ENCODE measurements at regions not wholly inside any gene's neighbourhood (a gene's known extent, or its start where the extent isn't known, plus 50 kb on each side); places are given as distances from the start of the nearest gene placed in this dataset.

DNA sequence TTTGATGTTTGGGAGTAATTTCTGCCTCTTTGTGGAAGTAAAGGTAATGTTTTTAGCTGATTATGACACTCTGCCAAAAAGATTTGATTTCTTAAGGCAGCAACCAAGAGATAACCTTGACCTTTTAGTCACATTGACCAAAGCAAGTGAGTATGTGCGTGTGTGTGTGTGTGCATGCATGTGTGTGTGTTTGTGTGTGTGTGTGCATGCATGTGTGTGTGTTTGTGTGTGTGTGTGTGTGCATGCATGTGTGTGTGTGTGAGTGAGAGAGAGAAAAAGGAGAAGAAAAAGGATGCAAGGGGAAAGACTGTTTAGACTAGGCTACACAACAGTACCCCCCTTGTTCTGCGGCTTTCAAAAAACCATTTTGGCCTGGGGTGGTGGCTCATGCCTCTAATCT, 88.1 kb upstream of the NPVF start:
- DNase-seq: no peak

DNA sequence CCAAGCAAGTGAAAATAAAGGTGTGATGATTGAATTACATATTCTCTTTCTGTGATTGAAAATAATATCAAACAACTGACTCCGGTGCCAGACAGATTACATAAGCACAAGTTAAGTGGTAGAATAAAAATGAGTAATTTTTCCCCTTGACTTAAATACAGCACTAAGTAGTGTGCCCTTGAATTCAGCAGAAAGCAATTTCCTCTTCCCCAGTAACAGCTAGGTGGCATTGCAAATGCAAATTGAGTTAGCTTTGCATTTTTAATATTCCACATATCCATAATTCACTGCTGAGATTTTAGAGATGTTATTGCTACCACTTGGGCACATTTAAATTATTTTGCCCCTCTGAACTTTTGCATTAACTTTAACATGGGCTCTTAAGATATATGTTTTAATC, 89.8 kb upstream of the NPVF start:
- no peak for DNase-seq

DNA sequence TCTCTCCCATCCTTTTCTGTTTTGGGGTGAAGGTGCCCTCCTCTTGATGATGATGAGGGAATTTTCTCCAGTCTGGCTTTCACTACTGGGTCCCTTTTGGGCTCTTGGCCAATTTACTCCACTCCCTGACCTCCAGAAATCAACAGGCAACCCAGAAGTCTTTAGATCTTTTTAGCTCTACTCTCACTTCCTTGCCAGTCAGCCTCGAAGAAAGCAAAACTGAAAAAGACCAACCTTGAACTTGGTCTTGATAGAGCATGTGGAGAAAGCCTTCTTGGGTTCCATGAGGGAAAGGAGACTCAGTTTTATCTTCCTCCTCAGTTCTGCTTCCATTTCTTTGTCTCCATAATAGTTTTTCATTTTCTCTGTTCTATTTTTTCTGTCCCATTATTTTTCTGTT, 91.4 kb upstream of the NPVF start:
- no peak for DNase-seq

DNA sequence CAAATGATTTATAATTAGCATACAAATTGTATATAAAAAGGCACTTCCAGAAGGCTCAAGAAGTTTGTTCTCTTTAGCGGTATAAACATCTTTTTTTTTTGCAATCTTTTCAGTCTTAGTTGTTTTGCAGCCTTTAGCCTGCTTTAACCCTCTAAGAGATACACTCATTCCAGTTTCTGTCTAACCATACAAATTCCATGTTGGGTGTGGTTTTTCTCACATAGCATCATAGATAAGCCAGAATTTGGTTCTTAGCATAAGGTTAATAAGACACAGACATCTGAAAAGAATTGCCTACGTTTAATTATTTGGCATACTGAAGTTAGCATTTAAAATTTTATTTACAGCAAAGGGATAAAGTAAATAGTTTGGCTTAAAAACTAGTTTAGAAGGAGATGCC, 92.5 kb upstream of the NPVF start:
- no peak for DNase-seq

DNA sequence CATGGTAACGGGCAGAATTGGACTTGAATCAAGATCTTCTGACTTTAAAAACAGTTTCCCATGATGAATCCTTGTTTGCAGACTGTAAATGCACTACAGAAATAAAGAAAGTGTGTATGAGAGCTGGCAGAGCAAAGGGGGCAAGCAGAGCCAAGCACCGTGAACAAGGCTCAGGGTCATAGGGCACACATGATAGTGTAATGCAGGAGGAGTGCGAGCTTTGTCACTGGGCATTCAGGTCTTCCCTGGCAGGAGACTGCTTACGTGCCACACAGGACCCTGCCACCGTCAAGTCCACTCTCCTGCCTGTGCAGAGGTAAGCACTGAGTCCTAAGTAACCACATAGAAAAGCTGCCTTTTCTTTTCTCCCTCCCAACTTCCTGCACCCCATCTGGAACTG, 93.1 kb upstream of the NPVF start:
- DNase-seq: no peak

DNA sequence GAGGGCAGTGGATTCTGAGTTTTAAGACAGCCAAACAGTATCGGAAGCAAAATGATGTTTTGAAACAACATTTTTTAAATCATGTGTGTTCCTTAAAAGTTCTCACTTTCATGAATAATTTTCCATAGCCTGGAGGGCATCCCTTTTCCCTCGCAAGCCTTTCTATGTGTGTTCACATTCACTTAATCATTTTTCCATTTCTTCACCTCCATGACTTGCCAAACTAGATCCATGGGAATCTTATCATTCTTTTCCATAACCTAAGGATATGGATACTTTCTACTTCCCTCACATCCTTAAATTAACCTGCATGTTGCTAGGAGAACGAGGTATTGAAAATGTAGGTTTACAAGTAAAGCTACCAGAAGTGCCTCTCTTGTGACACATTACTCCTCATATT, 94.2 kb upstream of the NPVF start:
- DNase-seq: no peak

DNA sequence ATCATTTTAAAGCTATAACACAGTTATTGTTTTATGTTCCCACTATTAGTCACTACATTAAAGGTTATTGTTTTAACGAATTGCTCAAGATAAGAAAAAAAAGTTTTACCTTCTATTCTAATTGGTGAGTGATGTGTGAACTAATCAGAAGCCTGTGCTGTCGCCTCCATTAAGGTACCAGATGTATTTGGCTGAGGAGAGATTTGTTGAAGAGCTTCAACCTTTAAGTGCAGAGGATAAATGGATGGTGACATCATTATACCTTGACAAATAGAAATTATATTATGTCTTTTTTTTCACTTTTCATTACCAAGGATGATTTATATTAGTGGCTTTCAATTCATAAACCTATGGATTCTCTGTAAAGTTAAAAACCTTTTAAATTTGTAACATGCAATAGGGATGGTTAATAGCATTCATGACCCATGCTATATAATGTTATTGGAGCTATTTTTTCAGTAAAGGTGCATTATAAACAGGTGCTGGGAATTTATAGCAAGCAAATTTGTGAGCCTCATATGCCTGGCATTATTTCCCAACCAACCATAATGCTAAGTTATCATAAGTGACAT, 97.0 kb upstream of the NPVF start:
- no peak for DNase-seq

DNA sequence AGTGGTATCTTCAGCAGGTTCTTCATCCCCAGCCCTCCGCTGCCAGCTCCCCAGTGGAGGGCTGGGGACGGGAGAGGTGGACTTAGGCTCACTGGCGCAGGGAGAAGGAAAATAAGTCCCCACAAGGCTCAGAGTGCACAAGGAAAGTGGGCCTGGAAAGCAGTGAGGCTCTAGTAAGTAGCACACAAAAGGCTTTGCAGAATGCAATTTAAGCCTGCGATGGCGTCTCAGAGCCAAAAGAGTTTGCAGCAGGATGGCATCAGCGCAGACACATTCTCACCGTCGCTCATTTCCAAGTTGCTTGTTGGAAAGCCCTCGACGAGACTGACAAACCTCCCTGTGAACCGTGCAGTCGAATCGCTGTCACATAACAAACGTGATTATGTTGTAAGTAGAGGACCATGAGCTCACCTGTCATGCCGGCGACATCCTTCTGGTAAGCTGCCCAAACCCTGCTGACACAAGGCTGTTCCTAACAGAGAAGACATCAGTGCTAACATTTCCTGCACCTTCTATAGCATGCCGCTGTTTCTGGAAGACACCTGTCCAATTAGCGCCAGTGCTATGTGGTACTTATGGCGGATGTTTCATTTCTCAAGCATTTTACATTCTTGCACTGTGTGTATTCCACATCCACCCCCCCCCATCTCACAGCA, 98.3 kb upstream of the NPVF start:
- DNase-seq: no peak

DNA sequence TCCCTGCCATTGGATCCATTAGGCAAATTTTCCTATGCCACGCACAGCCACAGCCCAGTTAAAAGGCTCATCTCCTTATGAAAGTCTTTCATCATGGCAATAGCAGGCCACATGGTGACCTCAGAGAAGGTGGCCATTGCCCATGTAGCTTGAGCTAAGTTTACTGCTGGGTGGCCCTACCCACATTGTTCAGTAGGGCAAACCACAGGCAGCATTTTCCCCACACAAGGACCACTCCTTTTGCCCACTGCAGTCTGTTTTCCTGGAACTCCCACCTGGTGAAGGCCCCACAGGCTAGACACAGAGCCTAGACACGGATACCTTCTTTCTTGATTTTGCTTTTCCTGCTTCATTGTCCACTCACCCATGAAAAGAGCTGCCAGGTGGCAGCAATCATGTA, 101.5 kb upstream of the NPVF start:
- no peak for DNase-seq

DNA sequence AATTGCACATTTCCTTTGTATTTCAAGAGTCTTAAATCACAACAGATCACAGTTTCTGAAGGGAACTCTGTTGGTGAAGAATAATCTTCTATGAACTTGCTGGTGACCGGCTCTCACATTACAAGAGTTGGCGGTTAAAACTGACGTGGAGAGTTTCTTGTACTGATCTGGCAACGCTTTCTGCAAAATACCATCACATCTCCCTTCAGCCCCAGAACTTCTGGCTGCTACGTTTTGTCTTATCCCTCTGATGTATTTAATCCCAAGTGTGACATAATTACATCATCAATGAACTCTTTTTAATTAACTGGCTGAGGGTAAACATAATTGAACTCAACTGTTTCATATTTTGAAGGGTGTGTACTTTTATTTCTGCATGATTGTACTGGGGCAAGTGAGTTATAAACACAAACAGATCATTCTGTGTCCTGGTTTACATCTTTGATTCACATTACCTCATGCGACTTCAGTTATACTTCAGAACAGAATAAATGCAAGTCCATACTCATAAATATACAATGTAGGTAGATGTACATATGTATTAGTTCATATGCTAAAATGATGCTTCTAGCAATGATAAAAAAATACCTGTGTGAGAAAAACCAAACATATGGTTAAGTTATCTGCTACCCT, 105.1 kb upstream of the NPVF start:
- no peak for DNase-seq

DNA sequence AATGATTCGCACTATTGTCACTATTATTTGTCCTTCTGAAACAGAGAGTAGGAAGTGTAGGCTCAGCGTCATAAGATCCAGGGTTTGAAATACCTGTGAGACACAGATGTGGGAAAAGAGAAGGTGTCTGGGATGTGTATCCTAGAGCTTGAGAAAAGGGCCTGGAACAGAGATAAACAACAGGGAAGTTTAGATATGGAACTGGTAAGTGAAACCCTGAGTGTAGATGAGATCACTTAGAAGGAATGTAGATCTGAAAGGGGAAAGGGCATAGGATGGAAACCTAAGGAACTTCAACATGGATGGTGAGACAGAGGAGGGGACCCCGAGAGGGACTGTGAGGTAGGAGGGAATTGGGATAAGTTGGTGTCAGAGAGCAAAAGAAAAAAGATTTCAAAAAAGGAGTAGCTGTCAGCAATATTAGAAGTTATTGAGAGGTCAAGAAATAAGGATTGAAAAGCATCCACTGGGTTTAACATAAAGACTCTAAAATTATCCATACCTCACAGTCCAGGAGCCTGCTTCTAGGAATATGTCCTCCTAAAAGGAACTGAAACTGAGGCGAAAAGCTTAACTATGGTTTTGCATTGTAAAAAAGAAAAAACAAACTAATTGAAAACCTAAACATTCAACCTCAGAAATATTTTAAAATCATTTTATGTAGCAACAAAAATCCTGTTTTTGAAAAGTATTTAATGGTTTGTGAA, 119.2 kb upstream of the NPVF start:
- no peak for DNase-seq

DNA sequence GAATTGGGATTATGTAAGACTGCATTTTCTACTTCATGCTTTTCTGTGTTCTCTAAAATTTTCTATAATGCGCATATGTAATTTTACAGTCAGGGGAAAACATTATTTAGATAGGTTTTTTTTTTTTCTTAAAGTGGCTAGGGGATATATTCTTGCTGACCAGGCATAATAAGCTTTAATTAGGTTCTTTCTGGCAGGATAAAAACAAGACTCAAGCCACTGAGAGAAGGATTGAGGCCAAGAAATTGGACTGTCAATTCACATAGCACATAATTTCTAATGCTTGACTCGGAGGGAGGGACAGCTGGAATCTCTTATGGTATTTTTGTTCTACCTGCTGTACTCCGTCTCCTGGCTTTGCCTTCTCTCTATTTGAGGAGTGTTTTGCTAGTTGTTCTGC, 119.8 kb upstream of the NPVF start:
- no peak for DNase-seq

DNA sequence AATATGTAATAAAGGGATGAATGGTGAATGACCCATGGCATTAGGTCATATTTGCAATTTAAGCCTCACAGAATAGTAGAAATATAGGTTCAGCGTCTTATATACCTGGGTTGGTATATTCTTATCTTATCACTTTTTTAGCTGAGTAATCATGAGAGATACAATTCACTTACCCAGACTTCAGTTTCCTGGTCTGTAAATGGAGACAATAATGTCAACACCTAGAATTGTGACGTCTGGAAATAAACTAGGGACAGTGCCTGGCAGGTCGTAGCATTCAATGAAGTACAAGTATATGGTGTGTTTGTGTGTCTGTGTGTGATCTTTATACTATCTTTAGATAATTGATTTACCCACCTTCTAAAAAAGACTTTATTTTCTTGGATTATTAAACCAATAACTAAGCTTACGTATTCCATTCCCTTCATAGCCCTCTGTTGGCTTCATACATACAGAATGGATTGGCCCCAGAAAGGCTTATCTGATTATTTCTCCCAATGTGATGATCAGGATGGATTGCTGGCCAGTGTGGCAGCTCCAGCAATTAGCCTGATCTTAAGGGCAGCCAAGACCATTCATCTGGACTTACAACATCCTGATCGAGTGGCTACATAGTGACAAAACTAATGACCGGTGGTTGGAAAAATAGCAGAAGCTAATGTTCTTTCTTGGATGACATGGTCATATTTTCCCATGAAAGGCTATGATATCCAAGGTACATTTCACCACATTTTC, 121.2 kb upstream of the NPVF start:
- no peak for DNase-seq

DNA sequence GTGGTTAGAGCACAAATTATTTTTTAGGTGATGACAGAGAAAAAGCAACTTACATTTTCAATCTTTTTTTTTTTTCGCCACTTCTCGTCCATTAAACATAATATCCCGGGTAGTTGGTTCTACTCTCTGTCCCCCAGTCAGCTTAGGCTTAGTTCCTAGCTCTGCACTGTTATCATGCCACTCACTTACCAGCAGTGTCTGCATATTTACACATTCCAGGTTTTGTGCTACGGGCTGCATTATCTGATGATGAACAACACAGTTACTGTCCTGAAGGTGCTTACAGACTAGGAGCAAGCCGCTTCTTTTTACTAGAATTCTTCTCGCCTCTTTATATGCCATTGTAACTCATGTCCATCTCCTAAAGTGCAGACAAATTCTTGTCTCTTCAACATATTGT, 121.8 kb upstream of the NPVF start:
- DNase-seq: no peak

DNA sequence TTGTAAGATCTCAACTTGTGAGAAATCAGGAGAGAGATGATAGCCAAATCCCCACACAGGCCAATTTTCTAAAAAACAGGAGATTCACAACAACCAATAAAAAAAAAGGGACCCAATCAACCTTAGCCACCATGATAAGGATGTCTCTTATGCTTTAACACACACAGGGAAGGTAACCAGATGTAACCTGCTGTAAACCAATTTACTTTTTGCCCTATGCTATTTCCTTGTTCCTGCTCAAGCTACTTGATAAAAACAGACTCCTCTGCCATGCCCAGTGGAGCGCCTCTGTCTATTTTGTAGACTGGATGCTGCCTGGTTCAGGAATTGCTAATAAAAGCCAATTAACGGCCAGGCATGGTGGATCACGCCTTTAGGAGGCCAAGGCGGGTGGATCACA, 123.5 kb upstream of the NPVF start:
- DNase-seq: no peak

DNA sequence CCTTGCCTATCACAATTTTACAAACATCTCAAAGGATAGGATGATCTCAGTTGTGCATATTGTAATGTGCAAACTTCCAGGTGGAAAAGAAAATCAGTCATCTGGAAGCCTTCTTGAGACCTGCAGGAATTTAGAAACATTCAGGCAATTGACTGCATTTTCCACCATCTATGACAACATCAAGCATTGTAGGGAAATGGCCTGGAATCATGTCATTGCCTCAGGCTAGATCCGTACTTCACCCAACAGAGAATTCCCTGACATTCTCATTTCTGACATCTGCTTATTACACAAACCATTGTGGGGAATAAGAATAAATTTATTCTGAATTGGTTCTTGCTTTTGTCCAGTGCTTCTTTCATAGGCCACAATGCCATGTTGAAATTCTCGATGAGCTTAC, 124.9 kb upstream of the NPVF start:
- DNase-seq: no peak

DNA sequence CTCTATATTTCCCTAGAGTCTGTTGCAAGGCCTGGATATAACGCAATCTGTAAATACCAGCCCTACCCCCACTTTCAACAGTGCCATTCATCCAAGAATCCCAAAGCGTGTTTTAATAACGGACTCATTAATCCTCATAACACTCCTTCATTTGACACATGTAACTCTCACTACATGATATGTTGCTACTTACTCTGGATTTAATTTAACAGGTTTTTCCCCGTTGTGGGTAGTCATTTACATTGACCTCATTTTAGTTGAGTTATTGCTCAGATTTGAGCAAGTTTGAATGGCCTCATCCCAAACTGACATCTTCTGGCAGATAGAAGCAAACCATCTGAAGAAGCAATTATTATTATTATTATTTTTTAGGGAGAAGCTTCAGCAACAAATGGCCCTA, 125.4 kb upstream of the NPVF start:
- no peak for DNase-seq

DNA sequence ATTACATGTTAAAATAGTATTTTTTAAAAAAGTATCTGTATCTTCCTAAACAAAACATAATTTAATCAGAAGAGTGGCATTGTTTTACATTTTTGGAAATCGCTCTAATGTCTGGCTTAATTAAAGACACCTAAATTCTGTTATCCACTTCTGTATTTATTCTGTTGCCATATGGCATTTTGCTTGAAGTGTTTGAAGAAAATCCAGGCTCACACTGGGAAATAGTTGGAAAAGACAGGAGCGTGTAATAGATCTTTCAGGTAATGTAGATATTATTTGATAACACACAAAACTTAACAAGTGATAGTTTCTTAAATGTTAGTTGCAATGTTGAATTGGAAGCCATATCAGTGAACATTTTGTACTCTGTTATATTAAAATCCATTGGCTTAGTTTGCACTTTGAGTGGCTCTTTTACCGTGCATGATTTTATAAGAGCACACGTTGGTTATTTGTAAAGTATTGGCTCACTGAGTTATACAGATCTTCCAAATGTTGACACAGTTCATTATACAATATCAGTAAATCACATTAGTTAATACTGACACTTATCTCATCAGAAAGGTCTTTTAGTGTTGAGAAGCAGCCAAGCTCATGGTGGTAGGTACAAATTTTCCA, 128.4 kb upstream of the NPVF start:
- no peak for DNase-seq

DNA sequence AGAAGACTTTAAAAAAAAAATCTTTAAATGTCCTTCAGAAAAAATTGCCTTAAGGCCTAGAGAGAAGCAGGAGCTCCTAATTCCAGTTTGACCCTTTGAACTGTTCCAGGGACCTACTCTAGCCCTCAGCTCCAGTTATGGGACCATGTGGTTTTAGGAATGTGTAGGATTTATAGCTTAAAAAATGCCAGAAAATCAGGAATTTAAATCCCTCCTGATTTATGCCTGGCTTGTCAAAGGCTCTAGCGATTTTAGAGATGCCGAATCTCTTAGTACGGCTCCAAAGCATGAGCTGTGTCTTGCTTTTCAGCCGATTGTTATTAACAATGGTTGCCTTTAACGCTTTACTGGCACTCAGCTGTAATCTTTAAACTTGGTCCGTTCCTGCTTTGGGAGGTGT, 130.6 kb upstream of the NPVF start:
- peak; percentile 37 for DNase-seq

DNA sequence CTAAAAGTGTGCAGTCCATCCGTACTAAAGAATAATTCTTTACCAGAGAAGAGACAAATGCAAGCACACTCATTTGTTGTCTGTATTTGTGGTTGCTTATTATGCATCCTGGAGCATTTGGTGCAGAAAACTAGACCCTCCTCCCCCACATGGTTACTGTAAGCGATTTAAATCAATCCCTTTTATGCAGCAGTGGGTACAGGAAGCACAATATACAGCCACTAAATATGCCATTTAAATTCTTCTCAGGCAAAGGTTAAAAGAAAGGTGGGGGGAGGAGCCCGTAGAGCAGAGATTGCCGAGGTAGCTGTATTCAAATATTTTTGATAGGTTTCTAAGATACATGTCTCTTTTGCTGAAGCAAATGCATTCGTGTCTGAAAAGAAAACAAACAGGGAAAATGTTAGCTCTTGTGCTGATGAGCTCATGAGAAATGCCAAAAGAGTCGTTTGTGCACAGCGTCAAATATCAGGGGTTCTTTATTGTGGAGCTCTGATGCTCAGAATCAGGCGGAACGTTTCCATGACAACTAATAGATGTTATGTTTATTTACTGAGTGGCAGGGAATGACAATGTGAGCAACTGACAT, 131.3 kb upstream of the NPVF start:
- DNase-seq: peak; percentile 84

DNA sequence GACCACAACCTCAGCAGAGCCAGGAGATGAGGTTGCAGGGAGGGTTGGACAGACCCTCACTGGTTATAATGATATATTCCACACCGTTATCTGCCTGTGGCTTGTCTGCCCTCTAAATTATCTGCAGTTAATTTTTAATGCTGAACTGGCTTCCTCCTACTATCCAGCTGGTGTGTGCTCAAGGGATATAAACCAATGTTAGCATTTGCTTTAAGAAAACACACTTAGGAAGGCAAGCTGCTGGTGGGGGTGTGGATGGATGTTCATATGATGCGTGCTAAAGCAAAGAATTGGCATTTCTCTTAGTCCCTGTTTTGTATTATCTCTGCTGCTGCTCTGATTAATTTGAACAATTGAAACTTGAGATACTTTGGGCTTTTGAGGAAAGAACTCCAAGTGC, 132.2 kb upstream of the NPVF start:
- DNase-seq: peak; percentile 46

DNA sequence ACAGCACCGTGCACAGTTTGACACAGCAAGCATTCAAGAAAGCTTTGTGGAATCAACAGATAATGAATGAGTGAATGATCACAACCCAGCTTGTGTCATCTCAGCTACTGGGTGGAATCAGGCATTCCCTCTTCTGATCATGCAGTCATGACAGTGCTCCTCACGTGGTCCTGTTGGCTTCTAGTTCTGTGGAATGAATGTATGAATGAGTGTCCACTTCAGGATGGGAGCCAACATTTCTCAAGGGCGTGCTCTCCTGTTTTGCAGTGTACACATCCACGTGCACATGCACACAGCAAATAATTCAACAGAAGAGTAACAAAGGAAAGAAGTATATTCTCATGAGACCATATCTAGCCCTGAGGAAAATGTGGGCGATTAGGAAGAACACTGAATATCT, 133.1 kb upstream of the NPVF start:
- DNase-seq: no peak

DNA sequence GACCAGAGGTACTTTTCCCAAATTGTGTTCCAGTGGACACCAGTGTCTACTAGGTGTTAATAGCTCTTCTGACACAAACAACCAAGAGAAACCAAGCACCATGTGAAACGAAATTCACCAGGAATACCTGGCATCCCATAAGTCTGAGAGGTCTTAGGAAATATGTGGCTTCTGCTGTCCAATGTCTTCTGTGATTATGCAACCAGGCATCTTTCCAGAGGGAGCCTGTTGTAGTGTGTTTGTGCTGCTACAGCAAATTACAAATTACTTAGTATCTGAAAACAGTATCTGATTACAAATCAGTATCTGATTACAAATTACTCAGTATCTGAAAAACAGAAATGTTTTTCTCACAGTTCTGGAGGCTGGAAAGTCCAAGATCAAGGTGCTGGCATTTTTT, 133.6 kb upstream of the NPVF start:
- DNase-seq: no peak

Data from NCI-H774 (cell line).